CD4-positive, alpha-beta T cell treated with Interleukin-17A for 4 hours (primary cell): ENCODE measurements at regions not wholly inside any gene's neighbourhood (a gene's known extent, or its start where the extent isn't known, plus 50 kb on each side); places are given as distances from the start of the nearest gene placed in this dataset.
"Not testable (repeated sequence)": the region's sequence is repeated elsewhere in the genome, so short reads cannot be mapped to it uniquely, and the experiment has no call there.

Experiments
- DNase-seq: peaks from one replicate; pipeline ENCODE4 v3.0.0-alpha.2; 2020; ENCODE audit warnings: mixed read lengths

DNA sequence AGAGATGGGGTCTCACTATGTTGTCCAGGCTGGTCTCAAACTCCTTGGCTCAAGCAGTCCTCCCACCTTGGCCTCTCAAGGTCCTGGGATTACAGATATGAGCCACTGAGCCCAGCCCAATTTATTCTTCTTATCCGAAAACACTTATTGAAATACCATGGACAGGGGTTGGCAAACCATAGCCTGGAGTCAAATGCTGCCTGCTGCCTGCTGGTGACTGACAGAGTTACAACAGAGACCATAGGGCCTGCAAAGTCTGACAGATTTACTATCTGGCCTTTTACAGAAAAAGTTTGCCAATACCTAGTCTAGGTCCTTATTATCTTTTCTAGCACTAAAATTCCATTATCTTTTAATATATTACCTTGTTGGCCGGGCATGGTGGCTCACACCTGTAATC, 87.1 kb upstream of the ZNF281 start:
- DNase-seq: no peak

DNA sequence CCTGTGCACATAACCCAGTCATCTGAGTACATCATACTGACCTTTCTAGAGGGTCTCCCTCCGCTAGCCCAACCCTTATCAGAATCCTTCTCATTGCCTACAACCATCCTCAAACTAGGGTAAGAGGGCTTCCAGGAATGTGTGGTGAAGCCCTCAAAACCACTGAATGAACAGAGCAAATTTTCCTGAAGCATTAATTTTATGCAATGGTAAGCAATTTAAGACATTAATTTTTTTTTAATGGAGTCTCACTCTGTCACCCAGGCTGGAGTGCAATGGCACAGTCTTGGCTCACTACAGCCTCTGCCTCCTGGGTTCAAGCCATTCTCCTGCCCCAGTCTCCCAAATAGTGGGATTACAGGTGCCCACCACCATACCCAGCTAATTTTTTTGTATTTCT, 86.1 kb upstream of the ZNF281 start:
- DNase-seq: no peak

DNA sequence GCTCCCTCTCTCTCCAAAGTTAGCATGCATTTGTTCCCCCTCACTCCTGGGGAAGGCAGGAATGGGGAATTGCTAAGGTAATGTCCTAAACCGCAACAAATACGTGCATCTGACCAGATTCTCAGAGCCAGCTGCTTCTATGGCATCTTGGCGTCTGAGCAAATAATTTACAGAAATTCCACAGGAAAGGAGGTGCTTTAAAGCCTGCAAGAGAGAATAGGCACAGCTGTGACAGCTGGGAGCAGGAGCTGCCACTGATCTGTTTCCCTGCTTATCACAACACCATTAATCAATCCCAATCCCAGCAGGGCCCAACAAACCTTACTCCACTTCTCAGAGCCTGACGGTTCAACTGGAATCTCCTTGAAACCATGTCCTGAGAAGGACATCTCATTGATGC, 83.5 kb upstream of the ZNF281 start:
- no peak for DNase-seq

DNA sequence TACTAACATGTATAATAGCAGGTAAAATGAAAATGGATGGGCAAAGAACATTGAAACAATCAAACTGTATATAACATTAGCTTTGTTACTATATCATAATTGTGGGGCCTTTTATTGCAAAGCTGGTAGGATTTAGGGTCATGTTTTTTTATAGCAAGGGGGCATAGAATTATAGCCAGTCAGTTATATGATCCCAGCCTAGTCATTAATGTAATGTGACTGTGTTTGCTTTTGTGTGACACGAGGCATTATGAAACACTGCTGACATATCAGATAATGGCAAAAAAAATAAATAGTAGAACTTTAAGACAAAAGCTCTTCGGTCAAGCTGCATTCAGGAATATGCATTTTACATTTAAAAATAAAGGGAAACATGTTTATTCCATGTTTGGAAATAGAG, 81.3 kb upstream of the ZNF281 start:
- no peak for DNase-seq

DNA sequence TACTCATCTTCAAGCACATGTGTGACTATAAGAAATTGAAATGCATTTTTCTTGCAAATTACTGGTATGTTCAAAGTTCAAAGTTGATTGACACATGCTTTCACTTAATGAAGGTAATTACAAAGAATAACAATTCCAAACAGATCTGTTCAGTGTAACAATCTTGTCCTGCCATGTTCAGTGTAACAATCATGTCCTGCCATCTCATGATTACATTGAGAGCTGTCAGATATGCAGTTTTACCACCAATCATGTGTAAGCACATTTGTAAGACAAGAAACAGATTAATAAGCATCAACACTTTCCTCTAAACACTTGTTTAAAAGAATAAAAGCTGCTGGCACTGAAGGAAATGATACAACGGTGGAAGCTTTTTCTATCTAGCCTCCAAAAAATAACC, 80.3 kb upstream of the ZNF281 start:
- DNase-seq: no peak

DNA sequence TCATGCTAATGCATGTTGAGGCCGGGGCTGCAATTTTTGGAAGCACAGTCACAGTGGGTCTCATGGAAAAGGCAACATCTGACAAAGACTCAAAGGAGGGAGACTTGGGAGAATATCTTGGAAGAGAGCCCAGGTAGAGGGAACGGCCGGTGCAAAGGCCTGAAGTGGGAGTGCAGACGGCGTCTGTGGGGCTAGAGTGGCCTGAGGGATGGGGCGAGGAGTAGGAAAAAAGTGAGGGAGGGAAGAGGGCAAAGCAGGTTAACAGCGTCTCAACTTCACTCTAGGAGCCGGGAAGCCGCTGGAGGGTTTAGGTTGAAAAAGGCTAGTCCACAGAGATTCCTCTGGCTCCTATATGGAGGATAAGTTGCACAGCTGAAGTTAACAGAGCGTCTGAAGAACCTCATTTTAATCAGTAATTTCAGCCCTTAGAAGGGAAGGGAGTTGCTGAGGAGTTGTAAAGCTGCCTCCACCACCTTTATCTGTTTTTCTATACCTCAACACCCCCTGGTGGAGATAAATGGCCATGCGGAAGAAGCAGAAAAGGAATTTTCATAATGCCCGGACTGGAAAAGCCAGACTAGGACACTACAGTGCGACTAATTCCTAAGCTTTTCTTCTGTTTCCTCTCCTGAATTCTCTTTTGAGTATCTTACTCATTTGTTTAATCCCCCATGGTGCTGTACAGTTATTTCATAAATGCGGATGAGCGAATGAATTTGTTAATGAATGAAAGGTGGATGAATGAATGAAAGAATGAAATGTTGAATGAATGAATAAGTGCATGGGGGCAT, 78.7 kb upstream of the ZNF281 start:
- peak; percentile 51 for DNase-seq

DNA sequence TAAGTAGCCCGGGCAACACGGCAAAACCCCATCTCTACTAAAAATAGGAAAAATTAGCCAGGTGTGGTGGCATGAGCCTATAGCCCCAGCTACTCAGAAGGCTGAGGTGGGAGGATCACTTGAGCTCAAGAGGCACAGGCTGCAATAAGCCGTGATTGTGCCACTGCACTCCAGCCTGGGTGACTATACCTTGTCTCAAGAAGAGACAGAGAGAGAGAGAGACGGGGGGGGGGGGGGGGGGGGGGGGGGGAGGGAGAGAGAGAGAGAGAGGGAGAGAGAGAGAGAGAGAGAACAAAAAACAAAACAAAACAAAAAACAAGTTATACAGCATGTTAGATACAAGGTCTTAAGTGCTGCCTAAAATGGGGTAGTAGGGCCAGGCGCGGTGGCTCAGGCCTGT, 77.8 kb upstream of the ZNF281 start:
- no peak for DNase-seq

DNA sequence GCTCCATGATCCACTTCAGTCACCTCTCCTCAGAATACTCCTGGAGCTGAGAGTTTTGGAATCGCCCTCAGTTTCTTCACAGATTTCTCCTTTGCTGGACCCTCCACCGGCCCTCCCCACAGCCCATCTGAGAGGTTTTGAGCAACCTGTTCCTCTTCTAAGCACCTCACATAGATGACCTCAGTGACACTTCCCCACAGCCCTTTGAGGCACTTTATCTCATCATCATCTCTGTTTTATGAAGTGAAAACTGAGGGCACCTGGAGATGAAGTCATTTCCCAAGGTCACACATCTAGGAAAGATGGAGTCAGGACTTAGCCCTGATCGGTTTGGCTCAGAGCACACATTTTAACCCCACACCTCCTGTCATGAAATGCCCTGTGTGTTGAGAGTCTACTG, 76.8 kb upstream of the ZNF281 start:
- DNase-seq: no peak

DNA sequence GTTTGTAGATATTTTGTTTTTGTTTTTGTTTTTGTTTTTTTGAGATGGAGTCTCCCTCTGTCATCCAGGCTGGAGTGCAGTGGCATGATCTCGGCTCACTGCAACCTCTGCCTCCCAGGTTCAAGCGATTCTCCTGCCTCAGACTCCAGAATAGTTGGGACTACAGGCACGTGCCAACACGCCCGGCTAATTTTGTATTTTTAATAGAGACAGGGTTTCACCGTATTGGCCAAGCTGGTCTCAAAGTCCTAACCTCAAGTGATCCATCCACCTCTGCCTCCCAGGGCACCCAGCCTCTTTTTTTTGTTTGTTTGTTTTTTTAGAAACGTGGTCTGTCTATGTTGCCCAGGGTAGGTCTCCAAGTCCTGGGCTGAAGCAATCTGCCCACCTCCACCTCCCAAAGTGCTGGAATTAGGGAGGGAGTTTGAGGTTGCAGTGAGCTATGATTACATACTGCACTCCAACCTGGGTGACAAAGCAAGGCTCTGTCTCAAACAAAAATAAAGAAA, 74.7 kb upstream of the ZNF281 start:
- not testable (repeated sequence) for DNase-seq

DNA sequence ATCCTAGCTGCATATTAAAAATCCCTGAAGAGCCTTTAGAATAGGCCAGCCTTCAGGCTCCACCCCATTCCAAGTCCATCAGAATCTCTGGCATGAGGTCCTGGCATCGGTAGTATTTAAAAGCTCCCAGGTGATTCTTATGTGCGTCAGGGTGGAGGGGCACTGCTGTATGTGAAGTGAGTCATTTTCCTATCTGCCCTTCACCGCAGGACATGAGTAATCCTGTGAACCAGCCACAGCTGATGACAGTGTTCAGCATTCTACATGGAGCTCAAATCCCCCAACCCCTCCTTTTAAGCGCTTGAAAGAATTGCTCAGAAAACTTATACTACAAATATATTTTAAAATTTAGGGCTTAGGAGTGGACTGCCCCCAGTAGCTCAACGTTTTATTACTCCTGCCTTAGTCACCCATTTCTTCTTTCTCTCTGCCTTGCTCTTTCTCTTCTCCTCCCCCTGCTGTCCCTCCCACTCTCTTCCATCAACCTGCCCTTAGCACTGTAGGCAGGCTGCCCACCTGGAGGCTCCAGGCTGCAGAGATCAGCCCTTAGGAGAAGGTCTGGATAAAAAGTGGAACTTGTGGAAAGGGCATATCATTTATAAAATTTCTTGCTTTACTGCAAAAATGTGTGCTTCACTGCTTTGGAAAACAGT, 73.8 kb upstream of the ZNF281 start:
- peak; percentile 36 for DNase-seq

DNA sequence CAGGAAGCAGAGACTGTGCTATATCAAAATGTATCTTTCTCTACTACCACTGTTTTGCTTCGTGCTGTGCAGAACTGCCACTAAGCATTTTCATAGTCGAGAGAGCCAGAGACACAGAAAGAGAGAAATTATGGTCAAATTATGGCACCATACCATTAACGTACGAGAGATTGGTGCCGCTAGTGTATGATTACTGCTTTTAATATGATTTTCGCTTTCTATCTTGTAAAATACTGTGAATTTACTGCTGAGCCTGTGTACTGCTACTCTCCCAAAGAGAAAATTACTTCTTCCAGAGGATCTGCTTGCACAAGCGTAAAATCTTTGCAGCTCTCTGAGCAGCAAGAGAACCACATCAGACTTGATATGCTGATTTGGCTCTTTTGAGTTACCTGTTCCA, 71.1 kb upstream of the ZNF281 start:
- DNase-seq: no peak

DNA sequence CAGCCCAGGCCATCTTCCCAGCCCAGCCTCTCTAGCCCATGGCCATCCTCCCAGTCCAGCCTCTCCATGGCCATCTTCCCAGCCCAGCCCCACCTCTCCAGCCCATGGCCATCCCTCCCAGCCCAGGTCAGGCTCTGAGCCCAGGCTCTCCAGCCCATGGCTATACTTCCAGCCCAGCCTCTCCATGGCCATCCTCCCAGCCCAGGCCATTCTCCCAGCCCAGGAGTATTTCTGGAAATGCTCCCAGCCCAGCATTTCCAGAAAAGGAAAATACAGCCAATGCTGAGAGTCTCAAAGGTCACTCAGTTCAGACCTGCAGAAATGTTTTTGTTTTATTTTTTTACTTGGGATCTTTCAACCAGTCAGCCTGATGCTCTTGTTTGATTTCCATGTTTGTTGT, 70.0 kb upstream of the ZNF281 start:
- no peak for DNase-seq

DNA sequence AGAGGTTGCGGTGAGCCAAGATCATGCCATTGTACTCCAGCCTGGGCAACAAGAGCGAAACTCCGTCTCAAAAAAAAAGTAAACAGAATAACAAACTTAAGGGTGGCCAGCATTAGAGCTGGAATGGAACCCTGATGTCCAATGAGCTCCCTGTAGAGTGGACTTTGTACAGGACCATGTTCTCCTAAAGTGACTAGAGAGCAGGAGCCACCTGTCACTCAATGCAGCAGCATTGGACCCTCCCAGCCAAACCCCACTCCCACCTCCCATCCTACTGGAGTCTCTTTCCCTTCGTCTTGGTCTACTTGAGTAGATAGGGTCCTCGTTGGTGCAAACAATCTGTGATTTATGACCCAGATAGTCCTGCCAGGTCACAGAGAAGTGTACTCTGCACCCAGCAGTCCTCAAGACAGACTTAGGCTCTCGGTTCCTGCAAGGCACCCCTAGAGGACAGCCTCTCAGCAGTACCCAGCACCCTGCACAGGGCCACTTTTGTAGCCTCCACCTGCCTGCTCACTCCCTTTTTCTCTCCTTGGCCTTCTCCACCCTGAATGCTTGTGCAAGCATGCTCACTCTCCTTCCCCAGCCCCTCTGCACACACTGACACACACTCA, 69.2 kb upstream of the ZNF281 start:
- no peak for DNase-seq

DNA sequence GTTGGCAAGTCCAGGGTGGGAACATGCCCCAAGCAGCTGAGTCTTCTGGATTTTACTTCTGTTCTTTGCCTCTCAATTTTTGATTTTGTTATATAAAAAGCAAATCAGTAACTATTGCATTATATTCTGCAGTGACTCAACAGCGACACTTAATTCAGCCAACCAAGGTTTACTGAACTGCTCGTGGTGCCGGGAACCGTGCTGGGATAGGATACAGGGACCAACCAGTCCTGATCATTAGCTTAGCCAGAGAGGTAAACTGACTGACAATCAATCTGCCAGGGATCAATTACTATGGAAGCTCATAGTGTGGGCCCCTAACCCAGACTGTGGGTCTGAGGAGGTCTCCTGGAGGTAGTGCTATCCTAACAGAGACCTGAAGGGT, 68.4 kb upstream of the ZNF281 start:
- DNase-seq: no peak

DNA sequence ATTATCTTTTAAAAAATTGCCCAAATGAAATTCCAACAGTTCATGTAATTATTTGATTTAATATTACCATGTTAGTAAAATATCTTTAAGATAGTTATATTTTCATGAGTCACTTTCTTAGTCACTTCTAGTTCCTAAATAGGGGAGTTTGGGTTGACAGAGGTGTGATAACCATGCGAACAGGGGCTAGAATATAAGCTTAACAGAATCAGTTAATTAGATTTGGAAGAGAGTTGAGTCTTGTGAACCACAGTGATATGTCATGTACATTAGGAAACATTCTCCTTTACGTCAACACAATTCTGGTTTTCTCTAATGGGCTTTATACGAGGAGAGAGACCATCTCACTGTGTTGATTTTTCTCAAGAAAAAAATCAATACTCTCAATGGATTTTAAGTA, 64.8 kb upstream of the ZNF281 start:
- no peak for DNase-seq

DNA sequence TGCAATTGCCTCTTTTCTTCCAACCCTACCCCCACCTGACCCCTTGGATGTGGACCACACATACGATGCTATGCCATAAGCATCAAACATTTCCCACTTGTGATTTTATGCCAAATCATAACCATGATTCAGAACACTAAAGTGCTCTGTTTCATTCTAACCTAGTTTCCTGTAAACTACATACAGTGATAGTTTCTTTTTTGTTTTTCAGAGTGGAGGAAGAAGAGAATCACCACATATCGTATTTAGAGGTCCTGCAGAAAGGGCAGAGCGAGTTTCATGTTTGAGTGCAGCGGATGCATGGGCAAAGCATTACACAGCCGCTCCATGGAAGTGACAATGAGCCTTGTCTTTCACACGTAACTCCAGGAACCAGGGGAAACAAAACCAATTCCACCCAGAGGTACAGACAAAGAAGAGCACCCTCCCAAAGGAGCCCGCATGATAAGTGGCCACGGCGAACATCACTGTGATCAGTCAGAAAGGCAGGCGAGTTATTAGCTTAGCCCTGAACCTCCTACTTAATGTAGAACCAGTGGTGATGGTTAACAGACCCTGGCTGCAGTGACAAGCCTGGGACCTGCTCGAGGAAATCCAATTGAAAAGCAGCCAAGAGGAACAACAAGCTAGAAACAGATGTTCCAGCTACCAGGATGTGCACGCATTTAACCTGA, 64.0 kb upstream of the ZNF281 start:
- DNase-seq: peak; percentile 8

DNA sequence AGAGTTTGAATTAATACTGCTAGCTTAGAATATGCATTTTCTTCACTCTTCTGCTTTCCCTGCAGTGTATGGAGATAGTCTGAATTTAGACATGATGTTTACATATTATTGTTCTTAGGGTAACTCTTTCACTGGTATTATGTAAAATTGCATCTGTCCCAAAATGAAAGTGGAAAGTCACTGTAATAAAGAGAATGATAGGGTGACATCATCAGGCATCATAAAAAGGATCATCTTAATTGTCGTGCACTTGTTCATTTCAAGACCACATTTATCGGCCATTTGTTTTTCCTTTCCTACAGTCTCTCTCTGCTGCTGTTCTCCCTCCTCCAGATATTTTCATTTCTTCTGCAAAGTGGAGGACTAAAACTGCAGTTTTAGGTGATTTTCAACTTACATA, 61.9 kb upstream of the ZNF281 start:
- DNase-seq: no peak

DNA sequence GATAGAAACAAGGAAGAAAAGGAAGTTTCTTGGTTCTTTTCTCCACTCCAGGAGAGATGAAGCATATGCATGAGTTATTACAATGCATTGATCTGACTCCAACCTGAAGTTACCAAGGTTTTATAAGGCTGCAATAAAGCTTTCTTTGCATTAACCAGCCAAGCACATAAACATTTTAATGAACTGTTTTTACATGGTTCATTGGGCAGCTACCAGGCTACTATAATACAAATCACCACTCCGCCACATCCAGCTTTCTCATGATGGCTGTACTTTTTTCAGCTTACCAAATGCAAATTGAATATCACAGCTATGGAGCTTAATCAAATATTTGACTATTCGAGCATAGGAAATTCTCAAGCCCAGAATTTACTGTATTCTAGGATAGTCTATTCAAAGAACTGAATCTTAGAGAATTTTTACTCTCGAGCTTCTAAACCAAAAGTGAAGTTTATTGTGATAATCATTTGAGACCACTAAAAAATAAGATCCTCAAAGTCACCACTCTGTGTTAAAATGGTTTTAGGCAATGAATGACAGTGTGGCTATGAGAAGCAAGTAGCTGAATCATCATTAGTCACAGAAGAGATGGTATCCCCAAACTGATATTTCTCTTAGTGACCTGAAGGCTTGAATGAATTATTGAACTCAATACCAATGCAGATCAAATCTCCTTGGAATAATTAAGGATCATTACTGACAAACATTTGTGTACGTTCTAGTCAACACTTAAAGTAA, 58.6 kb upstream of the ZNF281 start:
- no peak for DNase-seq

DNA sequence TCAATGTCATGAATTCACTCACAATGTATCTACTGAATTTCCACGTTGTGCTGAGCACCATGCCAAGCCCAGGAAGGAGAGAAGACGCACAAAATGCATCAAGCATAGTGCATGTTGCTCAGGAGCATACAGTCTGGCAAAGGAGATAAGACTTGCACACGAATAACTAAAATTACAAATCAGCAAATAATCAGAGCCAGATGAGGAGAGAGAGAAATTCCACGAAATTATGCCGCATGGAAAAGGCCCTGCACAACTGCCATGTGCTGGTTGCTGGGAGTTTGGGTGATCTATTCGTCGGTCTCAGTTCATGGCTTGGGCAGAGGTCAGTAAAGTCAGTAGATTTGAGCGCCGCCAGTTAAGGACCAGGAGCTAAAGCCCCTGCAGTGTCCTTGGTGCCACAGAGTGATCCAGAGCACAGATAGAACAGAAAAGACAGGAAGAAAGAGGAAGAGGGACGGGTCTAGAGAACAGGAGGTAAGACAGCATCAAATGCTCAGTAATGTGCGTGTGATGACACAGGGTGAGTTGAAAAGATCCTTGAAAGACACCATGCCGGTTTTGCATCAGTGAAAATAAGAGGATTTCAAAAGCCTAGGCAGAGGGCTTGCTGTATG, 55.1 kb upstream of the ZNF281 start:
- no peak for DNase-seq
